ENCODE measurements at regions not wholly inside any gene's neighbourhood (a gene's known extent, or its start where the extent isn't known, plus 50 kb on each side); places are given as distances from the start of the nearest gene placed in this dataset.

DNA sequence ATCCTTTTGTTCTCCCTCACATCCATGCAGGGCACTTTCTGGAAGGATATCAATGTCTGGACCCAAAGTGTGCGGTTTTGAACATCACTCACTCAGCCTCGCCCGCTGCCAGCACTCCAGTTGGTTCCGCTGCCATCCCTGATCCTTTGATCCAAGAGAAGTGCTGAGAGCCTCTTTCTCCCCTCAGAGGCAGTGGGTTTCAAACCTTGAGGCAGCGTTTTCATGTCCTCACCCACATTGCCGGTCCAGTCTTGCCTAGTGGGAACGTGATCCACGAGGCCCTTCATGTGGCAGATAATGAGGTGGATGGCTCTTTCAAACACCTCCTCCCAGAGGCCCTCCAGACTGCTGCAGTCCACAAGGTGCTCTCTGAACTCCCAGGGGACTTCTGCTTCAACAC lies 122.2 kb downstream of the ACTL8 start:
- TF ChIP-seq, protein P1, sequence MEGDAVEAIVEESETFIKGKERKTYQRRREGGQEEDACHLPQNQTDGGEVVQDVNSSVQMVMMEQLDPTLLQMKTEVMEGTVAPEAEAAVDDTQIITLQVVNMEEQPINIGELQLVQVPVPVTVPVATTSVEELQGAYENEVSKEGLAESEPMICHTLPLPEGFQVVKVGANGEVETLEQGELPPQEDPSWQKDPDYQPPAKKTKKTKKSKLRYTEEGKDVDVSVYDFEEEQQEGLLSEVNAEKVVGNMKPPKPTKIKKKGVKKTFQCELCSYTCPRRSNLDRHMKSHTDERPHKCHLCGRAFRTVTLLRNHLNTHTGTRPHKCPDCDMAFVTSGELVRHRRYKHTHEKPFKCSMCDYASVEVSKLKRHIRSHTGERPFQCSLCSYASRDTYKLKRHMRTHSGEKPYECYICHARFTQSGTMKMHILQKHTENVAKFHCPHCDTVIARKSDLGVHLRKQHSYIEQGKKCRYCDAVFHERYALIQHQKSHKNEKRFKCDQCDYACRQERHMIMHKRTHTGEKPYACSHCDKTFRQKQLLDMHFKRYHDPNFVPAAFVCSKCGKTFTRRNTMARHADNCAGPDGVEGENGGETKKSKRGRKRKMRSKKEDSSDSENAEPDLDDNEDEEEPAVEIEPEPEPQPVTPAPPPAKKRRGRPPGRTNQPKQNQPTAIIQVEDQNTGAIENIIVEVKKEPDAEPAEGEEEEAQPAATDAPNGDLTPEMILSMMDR (IDR thresholded peaks at IDR 0.05; ENCODE audit: insufficient read depth, low read length, poor library complexity, severe bottlenecking): no peak
- DNase-seq (ENCODE audit: low read depth): no peak
- no peak overlapping the region for H3K4me3 ChIP-seq (ENCODE audit: low read depth, low read length)
- H3K27me3 ChIP-seq (ENCODE audit: control insufficient read depth, insufficient read depth, low read length): no peaks in the 10 kb centered on the region
- H3K36me3 ChIP-seq (ENCODE audit: control insufficient read depth, insufficient read depth, low read length): no peaks in the 10 kb centered on the region

DNA sequence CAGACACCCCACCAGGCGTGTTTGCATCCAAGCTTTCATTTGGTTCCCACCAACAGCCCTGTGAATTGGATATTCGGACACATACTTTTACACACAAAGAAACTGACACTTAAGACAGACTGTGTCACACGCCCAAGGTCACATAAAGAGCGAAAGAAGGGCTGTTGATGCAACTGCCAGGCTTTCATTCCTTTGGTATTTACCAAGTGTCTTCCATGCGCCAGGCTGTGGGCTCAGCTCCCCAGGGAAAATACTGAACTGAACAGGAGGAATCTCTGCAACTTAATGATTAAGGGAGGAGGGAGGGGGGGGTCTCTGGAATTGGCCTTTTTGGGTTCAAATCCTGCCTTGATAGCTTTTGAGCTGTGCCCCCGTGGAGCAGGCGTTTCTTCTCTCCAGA lies 122.8 kb downstream of the ACTL8 start:
- H3K27me3 ChIP-seq (ENCODE audit: control insufficient read depth, insufficient read depth, low read length): no peaks in the 10 kb centered on the region
- H3K4me3 ChIP-seq (ENCODE audit: low read depth, low read length): no peak overlapping the region
- no peak for DNase-seq (ENCODE audit: low read depth)
- H3K36me3 ChIP-seq (ENCODE audit: control insufficient read depth, insufficient read depth, low read length): no peaks in the 10 kb centered on the region
- TF ChIP-seq, protein P1 (IDR thresholded peaks at IDR 0.05; ENCODE audit: insufficient read depth, low read length, poor library complexity, severe bottlenecking): no peak

DNA sequence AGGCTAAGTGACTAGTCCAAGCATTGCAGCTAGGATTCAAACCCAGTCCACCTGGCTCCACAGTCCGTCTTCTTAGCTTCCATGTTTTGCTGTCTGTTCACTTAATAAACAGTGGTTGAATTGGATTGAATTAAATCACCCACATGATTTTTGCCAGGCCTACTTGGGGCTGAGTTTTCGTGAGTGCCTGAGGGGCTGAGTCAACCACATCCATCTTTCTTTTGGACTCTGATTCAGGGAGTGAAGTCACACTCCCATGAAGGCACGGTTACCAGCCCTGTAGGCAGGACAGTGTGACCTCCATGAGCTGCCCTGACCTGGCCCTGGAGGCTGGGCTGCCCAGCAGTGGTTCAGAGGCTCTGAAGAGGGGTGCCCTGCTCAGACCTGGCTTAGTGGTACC lies 123.7 kb downstream of the ACTL8 start:
- H3K36me3 ChIP-seq (ENCODE audit: control insufficient read depth, insufficient read depth, low read length): no peaks in the 10 kb centered on the region
- DNase-seq (ENCODE audit: low read depth): no peak
- TF ChIP-seq, protein P1 (IDR thresholded peaks at IDR 0.05; ENCODE audit: insufficient read depth, low read length, poor library complexity, severe bottlenecking): no peak
- H3K4me3 ChIP-seq (ENCODE audit: low read depth, low read length): no peak overlapping the region
- no peaks in the 10 kb centered on the region for H3K27me3 ChIP-seq (ENCODE audit: control insufficient read depth, insufficient read depth, low read length)

DNA sequence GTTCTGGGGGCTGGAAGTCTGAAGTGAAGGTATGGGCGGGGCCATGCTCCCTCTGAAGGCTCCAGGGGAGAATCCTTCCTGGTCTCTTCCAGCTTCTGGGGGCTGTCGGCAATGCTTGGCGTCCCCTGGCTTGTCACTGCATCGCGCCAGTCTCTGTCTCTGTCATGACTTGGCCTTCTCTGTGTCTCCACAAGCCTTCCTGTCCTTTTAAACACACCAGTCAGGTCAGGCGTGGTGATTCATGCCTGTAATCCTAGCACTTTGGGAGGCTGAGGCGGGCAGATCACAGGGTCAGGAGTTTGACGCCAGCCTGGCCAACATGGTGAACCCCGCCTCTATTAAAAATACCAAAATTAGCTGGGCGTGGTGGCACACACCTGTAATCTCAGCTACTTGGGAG lies 125.3 kb downstream of the ACTL8 start:
- Histone ChIP-seq H3K36me3 (ENCODE audit: control insufficient read depth, insufficient read depth, low read length) (no peaks in the 10 kb centered on the region), H3K27me3 (ENCODE audit: control insufficient read depth, insufficient read depth, low read length) (no peaks in the 10 kb centered on the region), H3K4me3 (ENCODE audit: low read depth, low read length) (no peak overlapping the region)
- DNase-seq (ENCODE audit: low read depth): no peak
- TF ChIP-seq, protein P1 (IDR thresholded peaks at IDR 0.05; ENCODE audit: insufficient read depth, low read length, poor library complexity, severe bottlenecking): no peak

DNA sequence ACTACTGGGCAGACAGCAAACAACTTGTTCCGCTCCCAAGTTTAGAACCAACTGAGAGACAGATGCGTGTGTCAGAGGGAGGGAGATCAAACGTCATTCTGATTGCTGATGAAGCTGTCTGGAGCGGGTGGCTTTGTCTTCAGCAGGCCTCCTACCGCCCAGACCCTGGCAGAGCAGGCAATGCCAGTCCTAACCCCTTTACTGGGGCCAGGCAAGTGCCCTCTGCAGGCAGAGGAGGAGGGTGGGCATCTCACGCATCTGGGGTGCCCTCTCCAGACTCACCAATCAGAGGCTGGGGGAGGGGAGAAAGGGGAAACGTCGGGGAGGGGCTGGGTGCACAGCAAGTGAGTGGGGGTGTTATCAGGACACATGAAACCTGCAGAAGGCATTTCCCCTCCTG lies 126.6 kb downstream of the ACTL8 start:
- TF ChIP-seq, protein P1 (IDR thresholded peaks at IDR 0.05; ENCODE audit: insufficient read depth, low read length, poor library complexity, severe bottlenecking): peak; percentile 20
- no peak overlapping the region for H3K4me3 ChIP-seq (ENCODE audit: low read depth, low read length)

DNA sequence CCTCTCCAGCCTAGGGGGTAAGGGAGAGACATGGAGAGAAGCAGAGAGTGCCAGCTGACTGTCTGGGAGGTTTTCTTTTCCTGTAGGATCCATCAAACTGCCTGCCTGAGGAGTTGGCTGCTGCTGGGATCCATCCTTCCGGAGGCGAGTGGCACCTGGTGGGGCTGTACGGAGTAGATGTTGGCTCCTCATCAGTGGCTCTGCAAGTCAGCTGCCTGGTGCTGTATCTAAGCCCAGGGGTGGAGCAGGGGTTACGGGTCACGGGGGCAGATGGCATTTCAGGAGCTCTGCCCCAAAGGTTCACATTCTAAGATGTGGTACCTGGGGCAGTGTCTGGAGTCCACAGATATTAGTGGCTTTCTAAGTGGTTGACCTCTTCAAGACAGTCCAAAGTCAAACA lies 128.0 kb downstream of the ACTL8 start:
- H3K27me3 ChIP-seq (ENCODE audit: control insufficient read depth, insufficient read depth, low read length): no peaks in the 10 kb centered on the region
- TF ChIP-seq, protein P1 (IDR thresholded peaks at IDR 0.05; ENCODE audit: insufficient read depth, low read length, poor library complexity, severe bottlenecking): no peak
- DNase-seq (ENCODE audit: low read depth): no peak
- no peak overlapping the region for H3K4me3 ChIP-seq (ENCODE audit: low read depth, low read length)
- H3K36me3 ChIP-seq (ENCODE audit: control insufficient read depth, insufficient read depth, low read length): no peaks in the 10 kb centered on the region

More for the DNA sequence above, 126.6 kb downstream of the ACTL8 start:
- DNase-seq (ENCODE audit: low read depth): no peak
- H3K36me3 ChIP-seq (ENCODE audit: control insufficient read depth, insufficient read depth, low read length): no peaks in the 10 kb centered on the region
- no peaks in the 10 kb centered on the region for H3K27me3 ChIP-seq (ENCODE audit: control insufficient read depth, insufficient read depth, low read length)
